Panc1 (cell line): ENCODE measurements at regions not wholly inside any gene's neighbourhood (a gene's known extent, or its start where the extent isn't known, plus 50 kb on each side); places are given as distances from the start of the nearest gene placed in this dataset.

ENCODE experiments used
- CTCF ChIP-seq: fragments of 450-650 bp; IDR thresholded peaks from 2 replicates; pipeline ENCODE4 v1.5.1; 2017; ENCODE audit warnings: mild to moderate bottlenecking
- POLR2AphosphoS5 ChIP-seq: IDR thresholded peaks from 2 replicates; pipeline ENCODE4 v1.6.1; 2012; ENCODE audit warnings: mild to moderate bottlenecking, low read depth, low read length, moderate library complexity
- SIN3A ChIP-seq: IDR thresholded peaks from 2 replicates; pipeline ENCODE4 v1.6.1; 2012; ENCODE audit warnings: low read depth, mild to moderate bottlenecking, low read length, moderate library complexity, borderline replicate concordance; ENCODE audit not compliant: insufficient read depth
- TCF7L2 ChIP-seq: IDR thresholded peaks from 2 replicates; pipeline ENCODE4 v1.6.1; 2011; ENCODE audit warnings: mild to moderate bottlenecking, low read depth, low read length, inconsistent platforms

GRCh38 chr1:170250531-170251276 lies 104.9 kb downstream of the NTMT2 start:
- TF ChIP-seq CTCF (no peak), POLR2AphosphoS5 (no peak), SIN3A (no peak), TCF7L2 (no peak)
